Sigmoid colon (tissue), 4 donors: ENCODE measurements at regions not wholly inside any gene's neighbourhood (a gene's known extent, or its start where the extent isn't known, plus 50 kb on each side); places are given as distances from the start of the nearest gene placed in this dataset.

ENCODE experiments used
- CTCF ChIP-seq, 4 experiments: fragments of 450-650 bp in 3 of 4; fragments of 200-600 bp in 1 of 4; IDR thresholded peaks; one replicate each; pipeline ENCODE4 v1.5.1; 2016 to 2019; ENCODE audit warnings: antibody characterized with exemption in 4 of 4, mild to moderate bottlenecking in 3 of 4, moderate library complexity in 2 of 4
- EP300 ChIP-seq, 4 donors: sonication (generic); formaldehyde crosslinking; IDR thresholded peaks; one replicate each; pipeline ENCODE4 v1.6.1; 2017; ENCODE audit warnings: antibody characterized with exemption in 4 of 4

GRCh38 chr16:55948230-55948629, 73.1 kb upstream of the CES5A start:
- TF ChIP-seq CTCF (IDR thresholded peaks at IDR 0.05): no peak
- TF ChIP-seq EP300 (IDR thresholded peaks at IDR 0.05): no peak
